Neural crest cell (in vitro differentiated cells): ENCODE measurements at regions not wholly inside any gene's neighbourhood (a gene's known extent, or its start where the extent isn't known, plus 50 kb on each side); places are given as distances from the start of the nearest gene placed in this dataset.

Source experiments
- DNase-seq: peaks from one replicate; pipeline ENCODE4 v3.0.0; 2021; ENCODE audit warnings: low read depth, mixed read lengths, low spot score
- H3K27ac Mint-ChIP-seq: one replicate; pipeline ENCODE4 v1.8.0; 2021; ENCODE audit warnings: mild to moderate bottlenecking, mixed read lengths; ENCODE audit not compliant: unreplicated experiment
- H3K27me3 Mint-ChIP-seq: 2 replicates; pipeline ENCODE4 v1.8.0; 2021; ENCODE audit warnings: low read depth, mild to moderate bottlenecking, mixed read lengths
- H3K36me3 Mint-ChIP-seq: 2 replicates; pipeline ENCODE4 v1.8.0; 2021; ENCODE audit warnings: low read depth, mild to moderate bottlenecking, mixed read lengths
- H3K4me1 Mint-ChIP-seq: 2 replicates; pipeline ENCODE4 v1.8.0; 2021; ENCODE audit warnings: mixed read lengths
- H3K4me3 Mint-ChIP-seq: one replicate; pipeline ENCODE4 v1.8.0; 2021; ENCODE audit warnings: mild to moderate bottlenecking, mixed read lengths
- H3K9me3 Mint-ChIP-seq: 2 replicates; pipeline ENCODE4 v1.8.0; 2021; ENCODE audit warnings: mixed read lengths
- TF ChIP-seq, protein P1 (sequence below): fragments of 200-600 bp; sonication (generic); conservative IDR thresholded peaks from 2 replicates; pipeline ENCODE4 v1.5.0; 2021; ENCODE audit warnings: antibody characterized with exemption, mild to moderate bottlenecking

DNA sequence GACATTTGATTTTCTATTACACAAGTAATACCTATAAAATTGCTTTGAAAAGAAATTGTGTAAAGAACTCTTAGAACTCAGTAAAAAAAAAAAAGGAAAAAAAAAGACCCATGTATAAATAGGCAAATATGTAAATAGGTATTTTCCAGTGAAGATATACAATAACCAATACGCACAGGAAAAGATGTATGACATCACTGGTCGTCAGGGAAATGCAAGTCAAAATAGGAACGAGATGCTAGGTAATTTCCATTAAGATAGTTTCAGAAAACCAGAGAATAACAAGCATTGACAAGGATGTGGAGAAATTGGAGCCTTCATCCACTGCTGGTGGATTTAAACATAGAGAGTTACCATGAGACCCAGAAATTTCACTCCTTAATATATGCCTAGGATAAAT lies 708.8 kb downstream of the MTRR start:
- Mint-ChIP-seq H3K9me3 (peaks cover 2% of the 10 kb centered on the region), H3K27ac (no peak overlapping the region), H3K4me1 (no peaks in the 10 kb centered on the region), H3K27me3 (no peaks in the 10 kb centered on the region), H3K36me3 (no peaks in the 10 kb centered on the region), H3K4me3 (no peak overlapping the region)
- DNase-seq = no peak
- TF ChIP-seq, protein P1, sequence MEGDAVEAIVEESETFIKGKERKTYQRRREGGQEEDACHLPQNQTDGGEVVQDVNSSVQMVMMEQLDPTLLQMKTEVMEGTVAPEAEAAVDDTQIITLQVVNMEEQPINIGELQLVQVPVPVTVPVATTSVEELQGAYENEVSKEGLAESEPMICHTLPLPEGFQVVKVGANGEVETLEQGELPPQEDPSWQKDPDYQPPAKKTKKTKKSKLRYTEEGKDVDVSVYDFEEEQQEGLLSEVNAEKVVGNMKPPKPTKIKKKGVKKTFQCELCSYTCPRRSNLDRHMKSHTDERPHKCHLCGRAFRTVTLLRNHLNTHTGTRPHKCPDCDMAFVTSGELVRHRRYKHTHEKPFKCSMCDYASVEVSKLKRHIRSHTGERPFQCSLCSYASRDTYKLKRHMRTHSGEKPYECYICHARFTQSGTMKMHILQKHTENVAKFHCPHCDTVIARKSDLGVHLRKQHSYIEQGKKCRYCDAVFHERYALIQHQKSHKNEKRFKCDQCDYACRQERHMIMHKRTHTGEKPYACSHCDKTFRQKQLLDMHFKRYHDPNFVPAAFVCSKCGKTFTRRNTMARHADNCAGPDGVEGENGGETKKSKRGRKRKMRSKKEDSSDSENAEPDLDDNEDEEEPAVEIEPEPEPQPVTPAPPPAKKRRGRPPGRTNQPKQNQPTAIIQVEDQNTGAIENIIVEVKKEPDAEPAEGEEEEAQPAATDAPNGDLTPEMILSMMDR = no peak

DNA sequence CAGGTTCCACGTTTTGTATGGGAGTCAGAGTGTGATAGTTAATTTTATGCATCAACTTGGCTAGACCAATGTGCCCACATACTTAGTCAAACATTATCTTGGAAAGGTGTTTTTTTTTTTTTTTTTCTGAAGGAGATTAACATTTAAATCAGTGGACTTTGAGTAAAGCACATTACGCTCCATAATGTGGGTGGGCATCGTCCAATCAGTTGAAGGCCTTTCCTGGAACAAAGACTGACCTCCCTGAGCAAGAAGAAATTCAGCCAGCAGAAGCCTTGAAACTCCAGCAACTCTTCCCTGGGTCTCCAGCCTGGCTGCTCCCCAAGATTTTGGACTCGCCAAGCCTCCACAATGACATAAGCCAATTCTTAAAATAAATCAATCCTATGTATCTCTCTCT lies 711.4 kb downstream of the MTRR start:
- Mint-ChIP-seq H3K27me3 (no peaks in the 10 kb centered on the region), H3K36me3 (no peaks in the 10 kb centered on the region), H3K9me3 (peaks cover 2% of the 10 kb centered on the region), H3K4me1 (no peaks in the 10 kb centered on the region), H3K27ac (no peak overlapping the region), H3K4me3 (no peak overlapping the region)
- TF ChIP-seq, protein P1 = no peak
- DNase-seq = no peak

DNA sequence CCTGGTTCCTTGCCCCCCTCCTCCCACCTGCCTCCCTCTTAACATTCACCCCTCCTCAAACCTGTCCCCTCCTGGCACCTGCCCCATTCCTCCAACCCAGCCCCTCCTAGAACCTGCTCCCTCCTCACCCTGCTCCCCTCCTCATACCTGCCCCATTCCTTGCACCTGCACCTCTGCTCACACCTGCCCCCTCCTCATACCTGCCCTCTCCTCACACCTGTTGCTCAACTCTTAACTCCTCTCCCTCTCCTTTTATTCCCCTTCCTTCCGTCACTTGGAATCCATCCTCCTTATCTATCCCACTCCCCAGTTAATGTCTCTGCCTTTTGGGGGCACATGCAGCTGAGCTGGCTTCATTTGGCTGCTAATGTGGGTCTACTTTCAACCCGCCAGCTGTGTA lies 712.1 kb downstream of the MTRR start:
- Mint-ChIP-seq H3K9me3 (peaks cover 2% of the 10 kb centered on the region), H3K4me1 (no peaks in the 10 kb centered on the region), H3K27me3 (no peaks in the 10 kb centered on the region), H3K27ac (no peak overlapping the region), H3K36me3 (no peaks in the 10 kb centered on the region), H3K4me3 (no peak overlapping the region)
- TF ChIP-seq, protein P1 = no peak
- no peak for DNase-seq

DNA sequence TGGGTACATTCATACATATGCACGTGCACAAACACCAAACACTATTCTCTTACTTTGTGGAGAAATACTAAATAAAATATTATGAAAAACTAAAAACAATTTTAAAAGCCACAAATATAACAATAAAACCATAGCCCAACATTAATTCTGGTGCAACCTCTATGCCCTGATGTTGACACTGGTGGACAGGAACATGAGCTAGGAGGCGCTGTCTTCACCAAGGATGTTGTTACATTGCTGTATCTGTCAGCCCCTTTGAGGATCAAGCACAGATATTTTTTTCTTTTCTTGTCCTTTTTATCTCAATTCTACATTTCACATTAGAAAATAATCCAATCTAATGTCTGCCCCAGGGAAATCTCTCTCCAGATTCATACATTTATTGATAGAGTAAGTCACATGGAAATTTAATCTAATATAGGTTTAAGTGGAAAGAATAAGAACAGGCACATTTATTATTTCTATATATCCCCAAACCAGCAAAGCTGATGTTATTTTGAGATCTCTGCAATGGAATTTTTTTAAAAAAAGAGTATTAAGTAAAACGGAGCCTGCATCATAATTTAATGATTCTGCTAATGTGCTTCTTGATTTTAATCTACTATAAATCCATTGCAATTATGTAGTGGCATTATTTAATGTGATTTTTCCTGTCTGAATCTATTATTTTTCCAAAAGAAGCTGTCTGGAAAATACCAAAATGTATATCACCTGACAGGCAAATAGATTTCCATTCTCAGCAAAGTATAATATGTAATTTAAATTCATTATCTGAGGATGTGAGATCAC lies 716.5 kb downstream of the MTRR start:
- peaks cover 10% of the 10 kb centered on the region for H3K9me3 Mint-ChIP-seq

DNA sequence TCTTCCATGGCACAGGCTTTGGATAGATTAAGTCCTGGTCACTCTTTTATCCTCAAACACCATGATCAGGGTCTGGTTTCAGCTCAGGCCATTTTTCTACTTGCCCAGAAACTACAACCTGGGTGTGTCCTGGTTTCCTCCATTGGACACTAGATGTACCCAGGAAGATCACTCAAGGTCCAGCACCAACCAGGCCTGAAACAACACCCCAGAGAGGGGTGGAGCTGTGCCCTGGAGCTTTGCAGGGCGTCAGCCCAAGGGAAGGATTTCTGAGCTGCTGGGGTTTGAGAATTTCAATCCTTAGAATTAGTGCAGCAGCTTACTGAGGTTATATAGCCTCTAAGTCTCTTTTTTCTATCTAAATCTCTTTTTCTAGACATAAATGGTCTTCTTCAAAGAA lies 722.0 kb downstream of the MTRR start:
- TF ChIP-seq, protein P1 = no peak
- H3K27me3 Mint-ChIP-seq = no peaks in the 10 kb centered on the region
- H3K27ac Mint-ChIP-seq = no peak overlapping the region
- H3K36me3 Mint-ChIP-seq = peaks cover 4% of the 10 kb centered on the region
- H3K4me3 Mint-ChIP-seq = no peak overlapping the region
- peaks cover 5% of the 10 kb centered on the region for H3K4me1 Mint-ChIP-seq
- H3K9me3 Mint-ChIP-seq = peaks cover 12% of the 10 kb centered on the region
- DNase-seq = no peak

More for the DNA sequence above, 716.5 kb downstream of the MTRR start:
- no peak overlapping the region for H3K4me3 Mint-ChIP-seq
- H3K36me3 Mint-ChIP-seq = peaks cover 4% of the 10 kb centered on the region
- TF ChIP-seq, protein P1 = peak; percentile 15
- no peaks in the 10 kb centered on the region for H3K4me1 Mint-ChIP-seq
- H3K27ac Mint-ChIP-seq = no peak overlapping the region
- DNase-seq = no peak
- no peaks in the 10 kb centered on the region for H3K27me3 Mint-ChIP-seq
